ENCODE measurements at regions not wholly inside any gene's neighbourhood (a gene's known extent, or its start where the extent isn't known, plus 50 kb on each side); places are given as distances from the start of the nearest gene placed in this dataset.
"Not testable (repeated sequence)": the region's sequence is repeated elsewhere in the genome, so short reads cannot be mapped to it uniquely, and the experiment has no call there.

- no peak for DNase-seq (ENCODE audit: low spot score)
Observed at GRCh38 chr7:119842337-119842736, 430.6 kb upstream of the KCND2 start.

GRCh38 chr7:119842786-119843185, 430.2 kb upstream of the KCND2 start:
- DNase-seq (ENCODE audit: low spot score), result no peak

DNA sequence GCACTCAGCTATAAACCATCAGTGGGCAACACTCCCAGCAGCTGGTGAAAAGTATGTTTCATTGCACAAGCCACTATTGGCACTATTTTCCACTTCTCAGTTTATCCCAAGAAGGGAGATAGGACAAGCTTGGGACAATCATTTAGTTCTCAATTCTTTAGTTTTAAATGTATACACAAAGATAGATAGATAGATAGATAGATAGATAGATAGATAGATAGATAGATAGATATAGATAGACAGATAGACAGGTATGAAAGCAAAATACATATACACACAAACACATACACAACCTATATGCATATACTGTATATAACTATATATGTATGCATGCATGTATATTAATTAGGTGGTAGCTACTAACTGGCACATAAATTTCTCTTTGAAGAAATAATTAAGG, 411.6 kb upstream of the KCND2 start:
- DNase-seq (ENCODE audit: low spot score), result no peak

GRCh38 chr7:119868387-119868786, 404.6 kb upstream of the KCND2 start:
- no peak for DNase-seq (ENCODE audit: low spot score)

DNA sequence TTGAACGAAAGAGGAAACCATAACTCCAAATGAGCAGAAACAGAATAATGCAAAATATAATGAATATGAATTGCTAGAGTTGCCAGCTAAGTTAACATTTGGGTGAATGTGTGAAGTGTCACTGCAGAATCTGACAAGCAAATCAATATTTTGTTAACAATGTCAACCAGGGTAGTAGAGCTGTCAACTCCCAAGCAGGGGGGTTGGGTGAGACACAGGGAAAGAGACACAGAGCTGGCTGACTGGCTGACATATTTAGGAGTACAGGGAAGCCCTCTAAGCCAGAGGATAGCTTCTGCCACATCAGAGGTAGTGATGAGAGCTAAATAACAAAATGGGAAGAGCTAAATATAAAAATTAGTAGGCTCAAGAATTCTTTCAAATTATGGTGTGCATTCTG, 393.1 kb upstream of the KCND2 start:
- DNase-seq (ENCODE audit: low spot score), result no peak

- no peak for DNase-seq (ENCODE audit: low spot score)
Observed at GRCh38 chr7:119886007-119886406, 387.0 kb upstream of the KCND2 start.

- not testable (repeated sequence) for DNase-seq (ENCODE audit: low spot score)
Observed at GRCh38 chr7:119886525-119886924, 386.4 kb upstream of the KCND2 start.

- DNase-seq (ENCODE audit: low spot score), result no peak
Observed at GRCh38 chr7:119888251-119888650, 384.7 kb upstream of the KCND2 start.

GRCh38 chr7:119890631-119891030, 382.3 kb upstream of the KCND2 start:
- no peak for DNase-seq (ENCODE audit: low spot score)

DNA sequence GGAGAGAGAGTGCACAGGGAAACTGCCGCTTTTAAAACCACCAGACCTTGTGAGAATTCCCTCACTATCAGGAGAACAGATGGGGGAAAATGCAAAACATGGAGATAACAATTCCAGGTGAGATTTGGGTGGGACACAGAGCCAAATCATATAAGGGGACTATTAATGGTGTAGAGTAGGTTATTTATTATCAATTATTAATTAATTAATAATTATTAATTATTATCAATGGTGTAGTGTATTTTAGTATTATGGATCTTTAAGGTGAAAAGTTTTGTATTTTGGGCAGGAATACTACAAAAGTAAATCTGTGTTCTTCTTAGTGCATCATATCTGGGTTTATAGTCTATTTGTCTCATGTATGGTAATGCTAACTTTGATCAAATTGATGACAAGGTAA, 377.7 kb upstream of the KCND2 start:
- no peak for DNase-seq (ENCODE audit: low spot score)

DNA sequence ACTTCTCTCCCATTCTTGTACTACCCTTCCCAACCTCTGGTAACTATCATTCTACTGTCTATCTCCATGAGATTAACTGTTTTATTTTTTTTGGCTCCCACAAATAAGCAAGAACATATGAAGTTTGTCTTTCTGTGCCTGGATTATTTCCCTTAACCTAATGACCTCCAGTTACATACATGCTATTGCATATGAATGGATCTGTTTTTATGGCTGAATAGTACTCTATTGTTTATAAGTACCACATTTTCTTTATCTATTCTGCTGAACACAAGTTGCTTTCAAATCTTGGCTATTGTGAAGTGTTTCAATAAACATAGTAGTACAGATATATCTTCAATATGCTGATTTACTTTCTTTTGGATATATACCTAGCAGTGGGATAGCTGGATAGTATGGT, 376.6 kb upstream of the KCND2 start:
- DNase-seq (ENCODE audit: low spot score), result no peak

DNA sequence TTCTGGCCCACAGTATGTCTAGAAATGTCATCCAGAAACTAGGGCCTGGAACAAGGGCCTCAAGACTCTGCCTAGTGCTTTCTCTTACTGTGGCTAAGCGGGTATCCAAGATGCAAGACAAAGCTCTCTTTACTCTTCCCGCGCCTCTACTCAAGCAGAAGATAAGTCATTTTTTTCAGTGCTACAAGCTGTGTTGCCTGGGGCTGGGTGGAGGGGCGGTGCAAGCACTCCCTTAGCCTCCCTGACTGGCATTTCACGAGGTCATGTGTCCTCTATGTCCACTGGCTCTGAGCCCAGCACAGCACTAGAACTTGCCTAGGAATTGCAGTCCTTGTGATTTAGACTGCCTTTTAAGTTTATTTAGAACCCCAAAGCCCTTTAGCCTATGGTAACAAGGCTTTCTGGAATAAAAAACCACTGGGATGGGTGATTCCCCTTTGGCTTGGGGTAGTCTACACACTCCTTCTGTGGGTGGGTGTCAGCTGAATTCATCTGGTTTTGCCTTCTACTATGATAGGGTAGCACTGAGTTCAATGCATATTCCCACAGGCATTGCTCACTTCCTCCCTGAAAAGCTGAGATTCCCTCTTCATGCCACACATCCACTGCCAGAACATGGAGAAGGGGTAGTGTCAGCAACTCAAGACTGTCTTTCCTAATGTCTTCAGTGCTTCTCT, 371.8 kb upstream of the KCND2 start:
- DNase-seq (ENCODE audit: low spot score), result no peak

- peak; percentile 53 for DNase-seq (ENCODE audit: low spot score)
Observed at GRCh38 chr7:119903085-119903484, 369.9 kb upstream of the KCND2 start.

GRCh38 chr7:119905495-119905894, 367.5 kb upstream of the KCND2 start:
- DNase-seq (ENCODE audit: low spot score), result no peak

- no peak for DNase-seq (ENCODE audit: low spot score)
Observed at GRCh38 chr7:119908948-119909347, 364.0 kb upstream of the KCND2 start.

DNA sequence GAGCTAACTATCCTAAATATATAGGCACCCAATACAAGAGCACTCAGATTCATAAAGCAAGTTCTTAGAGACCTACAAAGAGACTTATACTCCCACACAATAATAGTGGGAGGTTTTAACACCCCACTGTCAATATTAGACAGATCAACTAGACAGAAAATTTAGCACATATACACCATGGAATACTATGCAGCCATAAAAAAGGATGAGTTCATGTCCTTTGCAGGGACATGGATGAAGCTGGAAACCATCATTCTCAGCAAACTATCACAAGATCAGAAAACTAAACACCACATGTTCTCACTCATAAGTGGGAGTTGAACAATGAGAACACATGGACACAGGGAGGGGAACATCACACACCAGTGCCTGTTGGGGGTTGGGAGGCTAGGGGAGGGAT, 358.9 kb upstream of the KCND2 start:
- not testable (repeated sequence) for DNase-seq (ENCODE audit: low spot score)

DNA sequence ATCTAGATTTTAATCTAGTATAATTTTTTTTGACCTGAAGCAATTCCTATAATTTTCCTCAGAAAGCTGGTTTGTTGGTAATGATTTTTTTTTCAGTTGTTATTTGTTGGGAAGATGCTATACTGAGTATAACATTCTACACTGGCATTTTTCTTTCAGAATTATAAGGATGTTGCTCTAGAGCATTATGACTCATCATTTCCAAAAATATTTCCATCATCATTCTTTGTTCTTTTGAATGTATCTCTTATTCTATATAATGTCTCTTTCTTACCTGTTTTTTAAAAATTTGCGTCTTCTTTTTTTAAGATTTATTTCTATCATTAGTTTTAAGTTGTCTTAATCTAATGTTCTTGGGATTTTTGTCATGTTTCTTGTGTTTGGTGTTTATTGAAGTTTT, 356.5 kb upstream of the KCND2 start:
- DNase-seq (ENCODE audit: low spot score), result no peak

DNA sequence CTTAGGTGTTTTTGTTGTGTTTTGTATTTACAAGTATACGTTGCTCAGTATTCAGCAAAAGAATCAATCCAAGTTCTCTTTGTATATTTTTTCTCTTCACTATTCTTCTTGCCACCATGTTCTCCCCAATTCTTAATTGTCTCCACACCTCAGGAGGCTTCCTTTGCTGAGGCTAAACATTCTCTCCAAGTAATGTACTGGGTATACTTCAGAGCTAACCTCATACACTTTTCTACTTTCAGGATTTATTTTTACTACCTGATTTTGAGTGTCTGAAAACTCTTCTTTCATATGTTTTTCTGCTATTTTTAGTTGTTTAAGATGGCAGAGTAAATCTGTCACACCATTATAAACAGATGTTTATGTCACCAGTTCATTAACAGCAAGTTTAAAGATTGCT, 354.8 kb upstream of the KCND2 start:
- no peak for DNase-seq (ENCODE audit: low spot score)

- DNase-seq (ENCODE audit: low spot score), result no peak
Observed at GRCh38 chr7:119919986-119920385, 353.0 kb upstream of the KCND2 start.

GRCh38 chr7:119925581-119926289, 347.2 kb upstream of the KCND2 start:
- no peak for DNase-seq (ENCODE audit: low spot score)

GRCh38 chr7:119929891-119930290, 343.1 kb upstream of the KCND2 start:
- DNase-seq (ENCODE audit: low spot score), result no peak

DNA sequence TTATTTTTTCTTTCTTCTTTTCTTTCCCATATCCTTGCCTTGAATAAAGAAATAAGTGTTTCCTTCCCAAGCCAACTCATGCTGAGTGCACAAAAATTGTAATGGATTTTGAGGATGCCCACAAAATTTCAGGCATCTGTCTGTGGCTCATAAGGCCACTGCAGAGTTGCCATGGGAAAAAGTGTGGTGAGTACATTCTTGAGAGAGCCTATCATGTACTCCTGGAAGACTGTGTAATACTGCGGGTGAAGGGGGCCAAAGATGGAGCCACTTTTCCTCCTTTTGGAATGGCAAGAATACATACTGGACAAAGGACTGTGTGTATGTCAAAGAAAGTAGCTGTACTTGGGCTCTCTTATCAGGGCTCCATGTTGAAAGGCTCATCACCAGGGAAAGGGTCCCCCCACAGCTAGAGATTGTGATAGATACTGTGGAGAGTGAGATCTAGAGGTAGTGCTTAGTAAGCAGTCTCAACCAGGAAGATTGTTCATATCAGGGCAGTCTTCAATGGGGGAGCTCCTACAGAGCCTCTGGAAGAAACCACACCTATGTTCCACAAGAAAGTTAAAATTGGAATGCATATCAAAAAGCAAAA, 341.6 kb upstream of the KCND2 start:
- DNase-seq (ENCODE audit: low spot score), result no peak

DNA sequence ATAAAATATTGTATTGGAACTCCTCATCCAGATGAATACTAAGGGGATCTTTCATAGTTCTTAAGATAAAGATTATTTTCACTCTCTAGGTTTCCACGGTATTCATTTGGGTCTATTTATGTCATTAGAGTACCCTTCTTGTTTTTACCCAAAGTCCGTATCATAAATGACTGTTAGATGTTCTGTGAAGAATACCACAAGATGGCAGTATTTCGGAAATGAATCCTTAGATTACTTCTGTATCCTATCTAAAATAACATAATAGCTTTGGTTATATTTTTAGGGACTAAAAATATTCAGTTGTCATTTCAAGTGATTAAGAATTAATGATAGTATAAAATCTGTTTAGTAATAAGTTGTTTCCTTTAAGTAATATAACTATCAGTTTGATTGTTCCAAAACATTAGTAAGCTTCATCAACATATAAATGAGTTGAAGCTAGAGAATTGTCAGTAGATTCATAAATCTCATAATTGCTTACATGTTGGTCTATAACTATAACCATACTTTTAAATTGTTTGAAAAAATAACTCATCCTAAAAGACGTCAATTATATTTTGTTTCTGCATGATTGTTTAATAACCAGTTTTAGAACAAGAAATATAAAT, 337.5 kb upstream of the KCND2 start:
- peak; percentile 53 for DNase-seq (ENCODE audit: low spot score)

All from umbilical cord (tissue), 1 donor.